ENCODE measurements at regions not wholly inside any gene's neighbourhood (a gene's known extent, or its start where the extent isn't known, plus 50 kb on each side); places are given as distances from the start of the nearest gene placed in this dataset.
"Not testable (repeated sequence)": the region's sequence is repeated elsewhere in the genome, so short reads cannot be mapped to it uniquely, and the experiment has no call there.

GRCh38 chr2:225231900-225232299 lies 167.6 kb upstream of the NYAP2 start:
- ATAC-seq = no peak
- no peak for TF ChIP-seq TOX (CRISPR knock-in tag; IDR thresholded peaks at IDR 0.05; ENCODE audit: borderline replicate concordance)
- TF ChIP-seq ZC3H10 (CRISPR knock-in tag; IDR thresholded peaks at IDR 0.05) = no peak
- no peak for TF ChIP-seq ESRRG (CRISPR knock-in tag; IDR thresholded peaks at IDR 0.05)
- no peak for TF ChIP-seq ZFP3 (CRISPR knock-in tag; IDR thresholded peaks at IDR 0.05)
- TF ChIP-seq POU6F1 (CRISPR knock-in tag; IDR thresholded peaks at IDR 0.05; ENCODE audit: borderline replicate concordance, low read depth) = no peak
- TF ChIP-seq GLIS3 (CRISPR knock-in tag; IDR thresholded peaks at IDR 0.05) = no peak
- no peak for TF ChIP-seq ZFP30 (CRISPR knock-in tag; IDR thresholded peaks at IDR 0.05)
- no peak for TF ChIP-seq PATZ1 (CRISPR knock-in tag; IDR thresholded peaks at IDR 0.05; ENCODE audit: borderline replicate concordance)
- TF ChIP-seq ZNF8 (CRISPR knock-in tag; IDR thresholded peaks at IDR 0.05) = no peak
- no peak for TF ChIP-seq PPARA (CRISPR knock-in tag; IDR thresholded peaks at IDR 0.05; ENCODE audit: borderline replicate concordance)
- TF ChIP-seq ZNF565 (CRISPR knock-in tag; conservative IDR thresholded peaks at IDR 0.05; ENCODE audit: low read depth) = no peak
- TF ChIP-seq RARB (CRISPR knock-in tag; IDR thresholded peaks at IDR 0.05) = no peak
- no peak for TF ChIP-seq SNAI2 (CRISPR knock-in tag; IDR thresholded peaks at IDR 0.05)

- ATAC-seq = not testable (repeated sequence)
These were observed 170.2 kb upstream of the NYAP2 start for GRCh38 chr2:225229346-225229745.

- ATAC-seq = no peak
- TF ChIP-seq BACH2 (CRISPR knock-in tag; IDR thresholded peaks at IDR 0.05; ENCODE audit: borderline replicate concordance) (no peak), ZC3H10 (CRISPR knock-in tag; IDR thresholded peaks at IDR 0.05) (no peak), ISL1 (CRISPR knock-in tag; IDR thresholded peaks at IDR 0.05) (no peak), CSDC2 (CRISPR knock-in tag; IDR thresholded peaks at IDR 0.05) (no peak), RARB (CRISPR knock-in tag; IDR thresholded peaks at IDR 0.05) (no peak), ARNTL (CRISPR knock-in tag; IDR thresholded peaks at IDR 0.05; ENCODE audit: borderline replicate concordance, low read depth) (no peak), TOX (CRISPR knock-in tag; IDR thresholded peaks at IDR 0.05; ENCODE audit: borderline replicate concordance) (no peak), ZNF70 (CRISPR knock-in tag; IDR thresholded peaks at IDR 0.05) (no peak), PPARA (CRISPR knock-in tag; IDR thresholded peaks at IDR 0.05; ENCODE audit: borderline replicate concordance) (no peak), SNAI2 (CRISPR knock-in tag; IDR thresholded peaks at IDR 0.05) (no peak), TCF4 (CRISPR knock-in tag; IDR thresholded peaks at IDR 0.05; ENCODE audit: borderline replicate concordance) (no peak), PATZ1 (CRISPR knock-in tag; IDR thresholded peaks at IDR 0.05; ENCODE audit: borderline replicate concordance) (no peak), ZNF565 (CRISPR knock-in tag; conservative IDR thresholded peaks at IDR 0.05; ENCODE audit: low read depth) (no peak), TSHZ2 (CRISPR knock-in tag; IDR thresholded peaks at IDR 0.05) (no peak), GLIS3 (CRISPR knock-in tag; IDR thresholded peaks at IDR 0.05) (no peak), ESRRG (CRISPR knock-in tag; IDR thresholded peaks at IDR 0.05) (no peak)
- TF ChIP-seq, protein P1, sequence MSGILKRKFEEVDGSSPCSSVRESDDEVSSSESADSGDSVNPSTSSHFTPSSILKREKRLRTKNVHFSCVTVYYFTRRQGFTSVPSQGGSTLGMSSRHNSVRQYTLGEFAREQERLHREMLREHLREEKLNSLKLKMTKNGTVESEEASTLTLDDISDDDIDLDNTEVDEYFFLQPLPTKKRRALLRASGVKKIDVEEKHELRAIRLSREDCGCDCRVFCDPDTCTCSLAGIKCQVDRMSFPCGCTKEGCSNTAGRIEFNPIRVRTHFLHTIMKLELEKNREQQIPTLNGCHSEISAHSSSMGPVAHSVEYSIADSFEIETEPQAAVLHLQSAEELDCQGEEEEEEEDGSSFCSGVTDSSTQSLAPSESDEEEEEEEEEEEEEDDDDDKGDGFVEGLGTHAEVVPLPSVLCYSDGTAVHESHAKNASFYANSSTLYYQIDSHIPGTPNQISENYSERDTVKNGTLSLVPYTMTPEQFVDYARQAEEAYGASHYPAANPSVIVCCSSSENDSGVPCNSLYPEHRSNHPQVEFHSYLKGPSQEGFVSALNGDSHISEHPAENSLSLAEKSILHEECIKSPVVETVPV (CRISPR knock-in tag; IDR thresholded peaks at IDR 0.05) = no peak
These were observed 173.1 kb upstream of the NYAP2 start for GRCh38 chr2:225226441-225226840.
